ENCODE measurements at regions not wholly inside any gene's neighbourhood (a gene's known extent, or its start where the extent isn't known, plus 50 kb on each side); places are given as distances from the start of the nearest gene placed in this dataset.
A peak's percentile ranks its signal among the peaks of the same experiment; 100 is the strongest.

GRCh38 chr14:89022274-89022673 lies 197.8 kb downstream of the TTC8 start:
- Histone ChIP-seq H3K9me3 (no peaks in the 10 kb centered on the region), H3K36me3 (no peaks in the 10 kb centered on the region), H3K27me3 (peaks cover 0 to 30% (median 0%) of the 10 kb centered on the region in 4 donors), H3K4me1 (peaks cover 7 to 9% (median 8%) of the 10 kb centered on the region in 4 donors), H3K27ac (replicated peaks in 1 of 4) (no peak overlapping the region), H3K4me3 (no peak overlapping the region)
- 87% methylated on average over 4 of the region's 4 CpGs for WGBS
- no peak for TF ChIP-seq POLR2A (IDR thresholded peaks at IDR 0.05; ENCODE audit: low read depth)
- no peak for TF ChIP-seq CTCF (IDR thresholded peaks at IDR 0.05)
- no peak for TF ChIP-seq POLR2AphosphoS5 (IDR thresholded peaks at IDR 0.05)
- TF ChIP-seq EP300 (IDR thresholded peaks at IDR 0.05): no peak
- no peak for DNase-seq (ENCODE audit: extremely low spot score)
- intact Hi-C loops (cut with DNase I): no loop called here

DNA sequence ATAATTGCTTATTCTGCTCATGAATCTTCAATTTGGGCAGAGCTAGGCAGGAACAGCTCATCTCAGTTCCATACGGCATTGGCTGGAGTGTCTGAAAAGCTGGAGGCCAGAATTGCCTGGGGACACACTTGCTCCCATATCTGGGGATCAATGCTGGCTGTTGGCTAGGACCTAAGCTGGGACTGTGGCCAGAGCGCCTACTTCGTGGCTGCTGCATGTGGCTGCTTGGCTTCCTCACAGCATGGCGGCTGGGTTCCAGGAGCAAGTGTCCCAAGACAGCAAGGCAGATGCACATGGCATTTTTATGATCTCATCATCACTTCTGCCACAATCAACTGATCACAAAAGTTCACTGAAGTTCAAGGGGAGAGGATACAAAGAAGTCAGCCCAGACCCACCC lies 200.2 kb downstream of the TTC8 start:
- no peak for TF ChIP-seq POLR2A (IDR thresholded peaks at IDR 0.05; ENCODE audit: low read depth)
- no peak for TF ChIP-seq POLR2AphosphoS5 (IDR thresholded peaks at IDR 0.05)
- no peak for TF ChIP-seq EP300 (IDR thresholded peaks at IDR 0.05)
- TF ChIP-seq CTCF (IDR thresholded peaks at IDR 0.05): no peak
- peaks cover 12 to 16% (median 14%) of the 10 kb centered on the region in 4 donors for H3K4me1 ChIP-seq
- 71% methylated on average over 1 of the region's 4 CpGs for WGBS
- intact Hi-C loops (cut with DNase I): loop anchor here (5.0 kb wide), 2 partner anchors 823 to 893 kb away; no protein-coding TSS in a partner anchor
- no peak overlapping the region for H3K27ac ChIP-seq (replicated peaks in 1 of 4)
- DNase-seq (ENCODE audit: extremely low spot score): peak; percentile 53
- peaks cover 0 to 7% (median 0%) of the 10 kb centered on the region in 4 donors for H3K9me3 ChIP-seq
- no peak overlapping the region for H3K4me3 ChIP-seq
- H3K36me3 ChIP-seq: no peaks in the 10 kb centered on the region
- peaks cover 0 to 50% (median 0%) of the 10 kb centered on the region in 4 donors for H3K27me3 ChIP-seq

DNA sequence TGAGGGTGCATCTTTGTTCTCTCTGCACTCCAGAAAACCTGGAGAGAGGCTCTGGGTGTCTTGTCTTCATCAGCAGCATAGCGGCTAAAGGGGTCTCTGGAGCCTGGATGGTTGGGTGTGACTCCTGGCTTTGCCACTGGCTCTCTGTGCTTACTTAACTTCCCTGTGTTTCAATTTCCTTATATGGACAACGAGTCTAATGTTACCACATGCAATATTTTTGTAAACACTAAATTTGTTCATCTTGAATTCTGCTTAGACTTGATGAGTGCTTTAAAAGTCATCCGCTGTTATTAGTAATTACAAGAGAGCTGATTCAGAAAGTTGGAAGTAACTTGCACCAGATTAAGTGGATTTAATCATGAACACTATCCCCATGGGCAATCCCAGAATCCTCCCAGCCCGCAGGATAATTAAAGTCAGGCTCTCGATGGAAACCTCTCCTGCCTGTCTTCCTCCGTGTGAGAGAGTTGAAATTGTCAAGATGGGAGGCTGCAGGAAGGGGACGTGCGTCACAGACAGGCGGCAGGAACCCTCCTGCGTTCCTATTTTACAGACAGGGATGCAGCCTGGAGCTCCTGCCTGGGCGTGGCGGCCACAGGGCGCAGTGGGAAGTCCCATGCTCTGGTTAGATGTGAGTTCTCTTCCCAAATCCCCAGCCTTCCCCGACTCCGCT lies 201.2 kb downstream of the TTC8 start:
- H3K4me3 ChIP-seq: no peak overlapping the region
- intact Hi-C loops (cut with DNase I): loop anchor here (5.0 kb wide), 2 partner anchors 822 to 892 kb away; no protein-coding TSS in a partner anchor
- 73% methylated on average over 15 of the region's 15 CpGs for WGBS
- H3K9me3 ChIP-seq: peaks cover 0 to 7% (median 0%) of the 10 kb centered on the region in 4 donors
- no peak overlapping the region for H3K27ac ChIP-seq (replicated peaks in 1 of 4)
- peaks cover 0 to 59% (median 0%) of the 10 kb centered on the region in 4 donors for H3K27me3 ChIP-seq
- peaks cover 12 to 16% (median 14%) of the 10 kb centered on the region in 4 donors for H3K4me1 ChIP-seq
- H3K36me3 ChIP-seq: no peaks in the 10 kb centered on the region
- no peak for TF ChIP-seq CTCF (IDR thresholded peaks at IDR 0.05)
- no peak for TF ChIP-seq POLR2AphosphoS5 (IDR thresholded peaks at IDR 0.05)
- no peak for TF ChIP-seq POLR2A (IDR thresholded peaks at IDR 0.05; ENCODE audit: low read depth)
- no peak for TF ChIP-seq EP300 (IDR thresholded peaks at IDR 0.05)
- peak; percentile 86 for DNase-seq (ENCODE audit: extremely low spot score)

- TF ChIP-seq CTCF (IDR thresholded peaks at IDR 0.05) (peak; percentile 79 to 99 (median 91)), POLR2A (IDR thresholded peaks at IDR 0.05; ENCODE audit: low read depth) (no peak)
- H3K9me3 ChIP-seq: peaks cover 0 to 7% (median 0%) of the 10 kb centered on the region in 4 donors
- H3K4me1 ChIP-seq: peaks cover 12 to 16% (median 14%) of the 10 kb centered on the region in 4 donors
- peak overlapping the region; percentile 61 to 74 (median 62) for H3K4me3 ChIP-seq
- H3K36me3 ChIP-seq: no peaks in the 10 kb centered on the region
- intact Hi-C loops (cut with DNase I): loop anchor here (5.0 kb wide), 2 partner anchors 820 to 890 kb away; no protein-coding TSS in a partner anchor
- peak; percentile 72 for DNase-seq (ENCODE audit: extremely low spot score)
- WGBS: 3% methylated on average over 16 of the region's 68 CpGs
- H3K27me3 ChIP-seq: peaks cover 0 to 52% (median 0%) of the 10 kb centered on the region in 4 donors
- H3K27ac ChIP-seq (replicated peaks in 1 of 4): no peak overlapping the region
Observed at GRCh38 chr14:89027097-89027740, 202.8 kb downstream of the TTC8 start.

Data from esophagus muscularis mucosa (tissue), 4 donors.